Activated B cell treated with CpG ODN at 0.5 μM for 24 hours (primary cell): ENCODE measurements at regions not wholly inside any gene's neighbourhood (a gene's known extent, or its start where the extent isn't known, plus 50 kb on each side); places are given as distances from the start of the nearest gene placed in this dataset.

Source experiments
- ATAC-seq: fragments of 200-7000 bp; cut with Tn5 transposase; one replicate; pipeline ENCODE4 v1.10.0; 2021; ENCODE audit warnings: low read depth, mild to moderate bottlenecking, moderate library complexity
- CTCF ChIA-PET: fragments of 350-600 bp; sonication (Branson Sonifier 250); formaldehyde crosslinking; loops from one replicate; lab custom pipeline; 2021; ENCODE audit warnings: antibody characterized with exemption; lab: Charles Lee
- POLR2A ChIA-PET: fragments of 350-600 bp; sonication (Branson Sonifier 250); formaldehyde crosslinking; loops from one replicate; lab custom pipeline; 2021; ENCODE audit warnings: antibody characterized with exemption; lab: Charles Lee
- DNase-seq: peaks from one replicate; pipeline ENCODE4 v3.0.0; 2022
- H3K27ac Mint-ChIP-seq: one replicate; pipeline ENCODE4 v1.8.0; 2020; ENCODE audit warnings: mixed read lengths
- H3K27me3 Mint-ChIP-seq: one replicate; pipeline ENCODE4 v1.8.0; 2021; ENCODE audit warnings: mixed read lengths
- H3K36me3 Mint-ChIP-seq: one replicate; pipeline ENCODE4 v1.8.0; 2021; ENCODE audit warnings: low read depth, mixed read lengths
- H3K4me1 Mint-ChIP-seq: one replicate; pipeline ENCODE4 v1.8.0; 2021; ENCODE audit warnings: mixed read lengths
- H3K4me3 Mint-ChIP-seq: one replicate; pipeline ENCODE4 v1.8.0; 2020; ENCODE audit warnings: mild to moderate bottlenecking, mixed read lengths
- H3K9me3 Mint-ChIP-seq: one replicate; pipeline ENCODE4 v1.8.0; 2020; ENCODE audit warnings: mixed read lengths
- CTCF ChIP-seq: fragments of 200-600 bp; IDR thresholded peaks from one replicate; pipeline ENCODE4 v1.8.0; 2022; ENCODE audit warnings: antibody characterized with exemption, mild to moderate bottlenecking
- intact Hi-C: fragments of 100-400 bp; cut with micrococcal nuclease; formaldehyde crosslinking; loops from one replicate; pipeline ENCODE4 v1.15.1; 2024

GRCh38 chr9:31699836-31700235 lies 684.6 kb upstream of the ACO1 start:
- no peaks in the 10 kb centered on the region for H3K36me3 Mint-ChIP-seq
- no peak for TF ChIP-seq CTCF
- no peaks in the 10 kb centered on the region for H3K9me3 Mint-ChIP-seq
- H3K27ac Mint-ChIP-seq: no peak overlapping the region
- intact Hi-C loops: no loop called here
- POLR2A ChIA-PET: no interaction called here
- DNase-seq (no peak), ATAC-seq (no peak)
- CTCF ChIA-PET: no interaction called here
- H3K4me1 Mint-ChIP-seq: no peaks in the 10 kb centered on the region
- H3K4me3 Mint-ChIP-seq: no peak overlapping the region
- H3K27me3 Mint-ChIP-seq: no peaks in the 10 kb centered on the region

GRCh38 chr9:31700252-31701045 lies 684.0 kb upstream of the ACO1 start:
- Mint-ChIP-seq H3K27me3 (no peaks in the 10 kb centered on the region), H3K9me3 (no peaks in the 10 kb centered on the region), H3K27ac (no peak overlapping the region), H3K36me3 (no peaks in the 10 kb centered on the region), H3K4me3 (no peak overlapping the region), H3K4me1 (no peaks in the 10 kb centered on the region)
- ATAC-seq (no peak), DNase-seq (no peak)
- POLR2A ChIA-PET: no interaction called here
- CTCF ChIA-PET: interaction anchor here (0.7 kb wide), 1 partner anchor 105 kb away, joined by 3 read pairs; no protein-coding TSS in a partner anchor
- intact Hi-C loops: no loop called here
- no peak for TF ChIP-seq CTCF

GRCh38 chr9:31702957-31703356 lies 681.5 kb upstream of the ACO1 start:
- ChIA-PET POLR2A (no interaction called here), CTCF (no interaction called here)
- intact Hi-C loops: no loop called here
- Mint-ChIP-seq H3K4me3 (no peak overlapping the region), H3K9me3 (peaks cover 3% of the 10 kb centered on the region), H3K27ac (no peak overlapping the region), H3K27me3 (no peaks in the 10 kb centered on the region), H3K4me1 (no peaks in the 10 kb centered on the region), H3K36me3 (no peaks in the 10 kb centered on the region)
- no peak for TF ChIP-seq CTCF
- no peak for ATAC-seq
- DNase-seq: no peak

- ATAC-seq: no peak
- no peaks in the 10 kb centered on the region for H3K36me3 Mint-ChIP-seq
- no peaks in the 10 kb centered on the region for H3K4me1 Mint-ChIP-seq
- no peak overlapping the region for H3K27ac Mint-ChIP-seq
- TF ChIP-seq CTCF: no peak
- POLR2A ChIA-PET: no interaction called here
- H3K9me3 Mint-ChIP-seq: peaks cover 2% of the 10 kb centered on the region
- no peak for DNase-seq
- intact Hi-C loops: loop anchor here (5.0 kb wide), 1 partner anchor 48 kb away; no protein-coding TSS in a partner anchor
- H3K4me3 Mint-ChIP-seq: no peak overlapping the region
- CTCF ChIA-PET: no interaction called here
- H3K27me3 Mint-ChIP-seq: no peaks in the 10 kb centered on the region
These were observed 669.2 kb upstream of the ACO1 start for GRCh38 chr9:31715250-31715649.

GRCh38 chr9:31719262-31719661 lies 665.2 kb upstream of the ACO1 start:
- ATAC-seq (no peak), DNase-seq (no peak)
- Mint-ChIP-seq H3K27me3 (no peaks in the 10 kb centered on the region), H3K4me1 (no peaks in the 10 kb centered on the region), H3K4me3 (no peak overlapping the region), H3K36me3 (no peaks in the 10 kb centered on the region), H3K27ac (no peak overlapping the region), H3K9me3 (peaks cover 4% of the 10 kb centered on the region)
- ChIA-PET CTCF (no interaction called here), POLR2A (no interaction called here)
- intact Hi-C loops: loop anchor here (5.0 kb wide), 1 partner anchor 52 kb away; no protein-coding TSS in a partner anchor
- no peak for TF ChIP-seq CTCF
